Stimulated activated CD4-positive, alpha-beta T cell treated with anti-CD3 and anti-CD28 coated beads, Interleukin-1b, Interleukin-23, amount 100 ng/mL, for 48 hours (primary cell): ENCODE measurements at regions not wholly inside any gene's neighbourhood (a gene's known extent, or its start where the extent isn't known, plus 50 kb on each side); places are given as distances from the start of the nearest gene placed in this dataset.

ENCODE experiments used
- DNase-seq: peaks from one replicate; pipeline ENCODE4 v3.0.0-alpha.2; 2020

- no peak for DNase-seq
These were observed 52.3 kb upstream of the SNTG2 start for GRCh38 chr2:898319-898718.

- DNase-seq = no peak
These were observed 53.6 kb upstream of the SNTG2 start for GRCh38 chr2:897091-897490.

- no peak for DNase-seq
These were observed 57.3 kb upstream of the SNTG2 start for GRCh38 chr2:893311-893710.

- DNase-seq = no peak
These were observed 57.8 kb upstream of the SNTG2 start for GRCh38 chr2:892892-893291.

- no peak for DNase-seq
These were observed 58.2 kb upstream of the SNTG2 start for GRCh38 chr2:892401-892800.

- no peak for DNase-seq
These were observed 58.9 kb upstream of the SNTG2 start for GRCh38 chr2:891734-892133.

GRCh38 chr2:890791-891190 is 59.9 kb upstream of the SNTG2 start:
- DNase-seq = no peak

GRCh38 chr2:890214-890613 is 60.4 kb upstream of the SNTG2 start:
- DNase-seq = no peak

- DNase-seq = no peak
These were observed 61.6 kb upstream of the SNTG2 start for GRCh38 chr2:888906-889566.

GRCh38 chr2:888211-888801 is 62.3 kb upstream of the SNTG2 start:
- DNase-seq = no peak

- DNase-seq = no peak
These were observed 63.0 kb upstream of the SNTG2 start for GRCh38 chr2:887639-888038.

- DNase-seq = no peak
These were observed 64.3 kb upstream of the SNTG2 start for GRCh38 chr2:886072-887022.

GRCh38 chr2:885230-886071 is 65.2 kb upstream of the SNTG2 start:
- no peak for DNase-seq

GRCh38 chr2:883803-884748 is 66.6 kb upstream of the SNTG2 start:
- no peak for DNase-seq

- DNase-seq = no peak
These were observed 67.3 kb upstream of the SNTG2 start for GRCh38 chr2:883260-883802.

- DNase-seq = no peak
These were observed 69.3 kb upstream of the SNTG2 start for GRCh38 chr2:881204-881918.

- DNase-seq = no peak
These were observed 70.3 kb upstream of the SNTG2 start for GRCh38 chr2:880201-880970.

- no peak for DNase-seq
These were observed 71.1 kb upstream of the SNTG2 start for GRCh38 chr2:879540-879939.

- no peak for DNase-seq
These were observed 72.3 kb upstream of the SNTG2 start for GRCh38 chr2:878245-878930.
